IMR-90 (cell line): ENCODE measurements at regions not wholly inside any gene's neighbourhood (a gene's known extent, or its start where the extent isn't known, plus 50 kb on each side); places are given as distances from the start of the nearest gene placed in this dataset.

Experiments
- CEBPB ChIP-seq: IDR thresholded peaks from 2 replicates; pipeline ENCODE4 v1.6.1; 2012; ENCODE audit warnings: low read depth, low read length, improper control_type of control experiment
- CTCF ChIP-seq: conservative IDR thresholded peaks from 2 replicates; pipeline ENCODE4 v1.5.1; 2012; ENCODE audit warnings: mild to moderate bottlenecking, low read depth, low read length, improper control_type of control experiment
- ELK1 ChIP-seq: fragments of 150-350 bp; IDR thresholded peaks from 2 replicates; pipeline ENCODE4 v1.6.1; 2016; ENCODE audit warnings: low read depth, mild to moderate bottlenecking, low read length, moderate library complexity, borderline replicate concordance
- FOS ChIP-seq: fragments of 150-350 bp; IDR thresholded peaks from 2 replicates; pipeline ENCODE4 v1.6.1; 2016; ENCODE audit warnings: low read depth, low read length
- MAFK ChIP-seq: IDR thresholded peaks from 2 replicates; pipeline ENCODE4 v1.6.1; 2012; ENCODE audit warnings: low read depth, low read length, improper control_type of control experiment
- MAZ ChIP-seq: IDR thresholded peaks from 2 replicates; pipeline ENCODE4 v1.6.1; 2012; ENCODE audit warnings: low read depth, mild to moderate bottlenecking, low read length, improper control_type of control experiment, moderate library complexity, borderline replicate concordance
- MXI1 ChIP-seq: IDR thresholded peaks from 2 replicates; pipeline ENCODE4 v1.6.1; 2012; ENCODE audit warnings: low read depth, mild to moderate bottlenecking, low read length, moderate library complexity, borderline replicate concordance
- POLR2A ChIP-seq: IDR thresholded peaks from 2 replicates; pipeline ENCODE4 v1.6.1; 2012; ENCODE audit warnings: mild to moderate bottlenecking, low read depth, low read length
- RAD21 ChIP-seq: IDR thresholded peaks from 2 replicates; pipeline ENCODE4 v1.6.1; 2012; ENCODE audit warnings: low read length, improper control_type of control experiment
- RFX5 ChIP-seq: IDR thresholded peaks from 2 replicates; pipeline ENCODE4 v1.8.0; 2012; ENCODE audit warnings: low read depth, mild to moderate bottlenecking, low read length, moderate library complexity

DNA sequence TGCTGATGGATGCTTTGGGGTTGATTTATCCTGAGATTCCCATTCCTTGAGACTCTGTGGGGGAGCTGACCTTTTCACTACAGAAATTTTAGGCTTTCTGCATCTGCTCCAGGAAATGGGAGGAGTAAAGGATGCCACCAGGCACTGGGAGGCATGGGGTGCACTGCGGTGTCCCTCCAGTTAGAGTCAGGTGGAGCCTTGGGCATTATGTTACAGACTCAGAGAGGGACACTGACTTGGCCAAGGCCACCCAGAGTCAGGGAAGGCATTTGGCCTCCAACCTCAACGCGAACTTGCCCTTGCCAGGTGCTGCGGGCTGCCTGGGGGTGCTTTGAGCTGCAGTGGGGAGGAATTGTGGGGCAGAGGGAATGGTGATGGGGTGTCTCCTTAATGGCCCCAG is 58.0 kb upstream of the TBX3 start:
- no peak for TF ChIP-seq POLR2A
- TF ChIP-seq CTCF = no peak
- no peak for TF ChIP-seq CEBPB
- no peak for TF ChIP-seq MAFK
- no peak for TF ChIP-seq ELK1
- TF ChIP-seq RFX5 = no peak
- no peak for TF ChIP-seq RAD21
- no peak for TF ChIP-seq MXI1
- TF ChIP-seq MAZ = no peak
- TF ChIP-seq FOS = no peak
